ENCODE measurements at regions not wholly inside any gene's neighbourhood (a gene's known extent, or its start where the extent isn't known, plus 50 kb on each side); places are given as distances from the start of the nearest gene placed in this dataset.

DNA sequence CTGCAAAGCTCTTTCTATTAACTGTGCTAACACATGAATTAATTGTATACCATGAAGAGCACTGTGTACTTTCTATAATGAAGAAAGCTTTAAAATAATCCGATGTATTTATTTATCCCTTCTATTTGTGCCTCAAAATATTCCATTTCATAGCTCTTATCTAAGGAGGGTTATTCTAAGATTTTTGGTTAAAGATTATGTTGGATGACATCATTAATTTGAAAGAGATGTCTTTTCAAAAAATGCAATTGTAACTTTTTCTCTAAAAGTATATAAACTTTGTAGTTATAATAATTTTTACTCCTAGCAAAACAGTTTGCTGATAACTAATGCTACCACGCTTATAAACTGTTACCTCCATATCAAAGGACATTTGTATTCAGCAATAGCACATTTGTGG lies 192.4 kb upstream of the HSF2 start:
- DNase-seq (ENCODE audit: low read depth in 1 of 2, low spot score in 1 of 2) (no peak), ATAC-seq (no peak), FAIRE-seq (no peak)
- TF ChIP-seq NR3C1 (IDR thresholded peaks at IDR 0.05) (no peak), CBX8 (IDR thresholded peaks at IDR 0.05) (no peak), HOXB5 (CRISPR knock-in tag; IDR thresholded peaks at IDR 0.05) (no peak), GATA3 (IDR thresholded peaks at IDR 0.05; ENCODE audit: borderline replicate concordance) (no peak), POLR2AphosphoS2 (conservative IDR thresholded peaks at IDR 0.05; ENCODE audit: low read length) (no peak)
- TF ChIP-seq, protein P1, sequence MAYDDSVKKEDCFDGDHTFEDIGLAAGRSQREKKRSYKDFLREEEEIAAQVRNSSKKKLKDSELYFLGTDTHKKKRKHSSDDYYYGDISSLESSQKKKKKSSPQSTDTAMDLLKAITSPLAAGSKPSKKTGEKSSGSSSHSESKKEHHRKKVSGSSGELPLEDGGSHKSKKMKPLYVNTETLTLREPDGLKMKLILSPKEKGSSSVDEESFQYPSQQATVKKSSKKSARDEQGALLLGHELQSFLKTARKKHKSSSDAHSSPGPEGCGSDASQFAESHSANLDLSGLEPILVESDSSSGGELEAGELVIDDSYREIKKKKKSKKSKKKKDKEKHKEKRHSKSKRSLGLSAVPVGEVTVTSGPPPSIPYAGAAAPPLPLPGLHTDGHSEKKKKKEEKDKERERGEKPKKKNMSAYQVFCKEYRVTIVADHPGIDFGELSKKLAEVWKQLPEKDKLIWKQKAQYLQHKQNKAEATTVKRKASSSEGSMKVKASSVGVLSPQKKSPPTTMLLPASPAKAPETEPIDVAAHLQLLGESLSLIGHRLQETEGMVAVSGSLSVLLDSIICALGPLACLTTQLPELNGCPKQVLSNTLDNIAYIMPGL (CRISPR knock-in tag; IDR thresholded peaks at IDR 0.05; ENCODE audit: borderline replicate concordance), result no peak
- TF ChIP-seq, protein P2, sequence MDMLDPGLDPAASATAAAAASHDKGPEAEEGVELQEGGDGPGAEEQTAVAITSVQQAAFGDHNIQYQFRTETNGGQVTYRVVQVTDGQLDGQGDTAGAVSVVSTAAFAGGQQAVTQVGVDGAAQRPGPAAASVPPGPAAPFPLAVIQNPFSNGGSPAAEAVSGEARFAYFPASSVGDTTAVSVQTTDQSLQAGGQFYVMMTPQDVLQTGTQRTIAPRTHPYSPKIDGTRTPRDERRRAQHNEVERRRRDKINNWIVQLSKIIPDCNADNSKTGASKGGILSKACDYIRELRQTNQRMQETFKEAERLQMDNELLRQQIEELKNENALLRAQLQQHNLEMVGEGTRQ (IDR thresholded peaks at IDR 0.05), result no peak
- ChIA-PET CTCF (interaction anchor here (1.1 kb wide), 1 partner anchor 20 kb away, joined by 3 read pairs; no protein-coding TSS in a partner anchor), POLR2A (no interaction called here)
- H3K4me3 ChIP-seq, result no peak overlapping the region
- H3K27ac ChIP-seq, result no peak overlapping the region
- 38% methylated on average over 2 of the region's 2 CpGs for WGBS (ENCODE audit: missing lambda C conversion rate)
- H3K9me3 ChIP-seq, result no peaks in the 10 kb centered on the region
- no peaks in the 10 kb centered on the region for H3K4me1 ChIP-seq
- H3K4me2 ChIP-seq, result no peak overlapping the region

DNA sequence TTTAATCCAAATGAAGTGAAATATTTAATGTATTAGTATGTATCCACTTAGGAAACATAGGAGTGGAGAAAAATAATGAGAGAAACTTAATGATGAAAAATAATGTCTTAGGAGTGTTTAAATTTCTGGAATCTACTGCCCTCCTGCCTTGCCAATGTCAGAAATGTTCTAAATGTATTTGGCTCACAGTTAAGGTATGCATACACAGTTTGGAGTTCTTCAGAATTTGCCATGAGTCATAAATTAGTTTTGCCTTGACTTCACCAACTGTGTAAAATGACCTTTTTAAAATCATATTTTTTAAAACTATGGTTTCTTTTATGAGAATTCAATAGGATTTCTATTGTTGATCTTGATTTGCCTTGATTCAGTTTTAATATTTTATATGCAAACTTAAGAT lies 191.7 kb upstream of the HSF2 start:
- no peak for ATAC-seq
- TF ChIP-seq, protein P3, sequence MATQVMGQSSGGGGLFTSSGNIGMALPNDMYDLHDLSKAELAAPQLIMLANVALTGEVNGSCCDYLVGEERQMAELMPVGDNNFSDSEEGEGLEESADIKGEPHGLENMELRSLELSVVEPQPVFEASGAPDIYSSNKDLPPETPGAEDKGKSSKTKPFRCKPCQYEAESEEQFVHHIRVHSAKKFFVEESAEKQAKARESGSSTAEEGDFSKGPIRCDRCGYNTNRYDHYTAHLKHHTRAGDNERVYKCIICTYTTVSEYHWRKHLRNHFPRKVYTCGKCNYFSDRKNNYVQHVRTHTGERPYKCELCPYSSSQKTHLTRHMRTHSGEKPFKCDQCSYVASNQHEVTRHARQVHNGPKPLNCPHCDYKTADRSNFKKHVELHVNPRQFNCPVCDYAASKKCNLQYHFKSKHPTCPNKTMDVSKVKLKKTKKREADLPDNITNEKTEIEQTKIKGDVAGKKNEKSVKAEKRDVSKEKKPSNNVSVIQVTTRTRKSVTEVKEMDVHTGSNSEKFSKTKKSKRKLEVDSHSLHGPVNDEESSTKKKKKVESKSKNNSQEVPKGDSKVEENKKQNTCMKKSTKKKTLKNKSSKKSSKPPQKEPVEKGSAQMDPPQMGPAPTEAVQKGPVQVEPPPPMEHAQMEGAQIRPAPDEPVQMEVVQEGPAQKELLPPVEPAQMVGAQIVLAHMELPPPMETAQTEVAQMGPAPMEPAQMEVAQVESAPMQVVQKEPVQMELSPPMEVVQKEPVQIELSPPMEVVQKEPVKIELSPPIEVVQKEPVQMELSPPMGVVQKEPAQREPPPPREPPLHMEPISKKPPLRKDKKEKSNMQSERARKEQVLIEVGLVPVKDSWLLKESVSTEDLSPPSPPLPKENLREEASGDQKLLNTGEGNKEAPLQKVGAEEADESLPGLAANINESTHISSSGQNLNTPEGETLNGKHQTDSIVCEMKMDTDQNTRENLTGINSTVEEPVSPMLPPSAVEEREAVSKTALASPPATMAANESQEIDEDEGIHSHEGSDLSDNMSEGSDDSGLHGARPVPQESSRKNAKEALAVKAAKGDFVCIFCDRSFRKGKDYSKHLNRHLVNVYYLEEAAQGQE (IDR thresholded peaks at IDR 0.05), result no peak
- TF ChIP-seq, protein P4, sequence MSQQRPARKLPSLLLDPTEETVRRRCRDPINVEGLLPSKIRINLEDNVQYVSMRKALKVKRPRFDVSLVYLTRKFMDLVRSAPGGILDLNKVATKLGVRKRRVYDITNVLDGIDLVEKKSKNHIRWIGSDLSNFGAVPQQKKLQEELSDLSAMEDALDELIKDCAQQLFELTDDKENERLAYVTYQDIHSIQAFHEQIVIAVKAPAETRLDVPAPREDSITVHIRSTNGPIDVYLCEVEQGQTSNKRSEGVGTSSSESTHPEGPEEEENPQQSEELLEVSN (IDR thresholded peaks at IDR 0.05; ENCODE audit: borderline replicate concordance, low read depth), result no peak
- TF ChIP-seq RAD21 (conservative IDR thresholded peaks at IDR 0.05 in 1 of 2, IDR thresholded peaks at IDR 0.05 in 1 of 2), result no peak
- no peak for TF ChIP-seq CBX2 (IDR thresholded peaks at IDR 0.05; ENCODE audit: borderline replicate concordance, low read depth)
- TF ChIP-seq RCOR1 (IDR thresholded peaks at IDR 0.05; ENCODE audit: low read depth, low read length), result no peak
- TF ChIP-seq EP300 (IDR thresholded peaks at IDR 0.05), result no peak
- TF ChIP-seq ZSCAN20 (CRISPR knock-in tag; IDR thresholded peaks at IDR 0.05), result no peak
- no peak for TF ChIP-seq NFE2L2 (conservative IDR thresholded peaks at IDR 0.05; ENCODE audit: low read length)
- TF ChIP-seq FOSB (CRISPR knock-in tag; IDR thresholded peaks at IDR 0.05), result no peak
- TF ChIP-seq, protein P2 (IDR thresholded peaks at IDR 0.05), result no peak
- TF ChIP-seq CHD4 (IDR thresholded peaks at IDR 0.05; ENCODE audit: borderline replicate concordance), result no peak
- H3K9me3 ChIP-seq, result no peaks in the 10 kb centered on the region
- DNase-seq (ENCODE audit: low read depth in 1 of 2, low spot score in 1 of 2), result no peak
- POLR2A ChIA-PET, result no interaction called here
- no peak for FAIRE-seq
- no peak overlapping the region for H3K4me3 ChIP-seq
- H3K4me2 ChIP-seq, result no peak overlapping the region
- H3K4me1 ChIP-seq, result no peaks in the 10 kb centered on the region
- no peak overlapping the region for H3K27ac ChIP-seq
- CTCF ChIA-PET, result interaction anchor here (1.1 kb wide), 1 partner anchor 21 kb away, joined by 3 read pairs; no protein-coding TSS in a partner anchor

Measured in A549 (cell line).